Immature natural killer cell (primary cell): ENCODE measurements at regions not wholly inside any gene's neighbourhood (a gene's known extent, or its start where the extent isn't known, plus 50 kb on each side); places are given as distances from the start of the nearest gene placed in this dataset.

Experiments used
- DNase-seq, 3 donors: peaks; one replicate each; pipeline ENCODE4 v3.0.0; 2022; ENCODE audit warnings: mixed read lengths in 1 of 3
- H3K27ac Mint-ChIP-seq, 6 donors: one replicate each; pipeline ENCODE4 v1.8.0; 2020; ENCODE audit warnings: mixed read lengths in 6 of 6, mild to moderate bottlenecking in 5 of 6, inconsistent platforms in 4 of 6, moderate library complexity in 3 of 6
- H3K27me3 Mint-ChIP-seq, 3 donors: one replicate each; pipeline ENCODE4 v1.8.0; 2020 to 2021; ENCODE audit warnings: low read depth in 3 of 3, mild to moderate bottlenecking in 3 of 3, mixed read lengths in 3 of 3, moderate library complexity in 3 of 3, inconsistent platforms in 1 of 3
- H3K36me3 Mint-ChIP-seq, 3 donors: one replicate each; pipeline ENCODE4 v1.8.0; 2020; ENCODE audit warnings: mixed read lengths in 3 of 3, inconsistent platforms in 2 of 3, mild to moderate bottlenecking in 2 of 3
- H3K4me1 Mint-ChIP-seq, 2 donors: one replicate each; pipeline ENCODE4 v1.8.0; 2020; ENCODE audit warnings: inconsistent platforms in 2 of 2, mild to moderate bottlenecking in 2 of 2, mixed read lengths in 2 of 2, moderate library complexity in 1 of 2
- H3K4me3 Mint-ChIP-seq, 5 donors: one replicate each; pipeline ENCODE4 v1.8.0; 2020; ENCODE audit warnings: mild to moderate bottlenecking in 5 of 5, mixed read lengths in 5 of 5, inconsistent platforms in 3 of 5, moderate library complexity in 3 of 5
- H3K9me3 Mint-ChIP-seq, 6 donors: one replicate each; pipeline ENCODE4 v1.8.0; 2020; ENCODE audit warnings: mild to moderate bottlenecking in 6 of 6, mixed read lengths in 6 of 6, inconsistent platforms in 4 of 6, moderate library complexity in 3 of 6

DNA sequence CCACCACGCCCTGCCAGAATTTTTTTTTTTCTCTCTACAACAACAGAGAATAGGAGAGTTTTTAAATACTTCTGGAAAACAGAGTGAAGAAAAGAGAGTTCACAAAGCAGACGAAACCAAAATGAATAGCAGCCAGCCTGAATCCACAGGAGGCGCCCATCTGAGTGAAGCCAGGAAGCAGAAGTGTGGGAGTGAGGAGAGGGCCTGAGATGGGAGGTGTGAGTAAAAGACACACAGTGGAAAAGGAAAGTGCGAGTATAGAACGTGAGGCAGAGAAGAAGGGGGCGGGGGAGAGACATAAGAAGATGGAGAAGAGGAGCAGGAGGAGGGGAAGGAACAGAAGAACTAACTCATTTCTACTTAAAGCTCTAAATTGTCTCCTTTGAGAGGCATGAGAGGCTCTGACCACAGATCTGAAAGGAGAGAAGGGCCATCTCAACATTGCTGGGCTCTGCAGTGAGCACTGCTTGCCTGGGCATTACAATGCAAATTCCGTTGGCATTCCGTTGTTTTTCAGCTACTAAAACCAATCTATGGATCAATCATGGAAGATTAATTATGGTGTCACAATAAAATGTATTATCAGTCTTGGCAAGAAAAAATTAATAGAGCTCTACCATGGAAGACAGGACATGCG lies 140.1 kb upstream of the CPSF6 start:
- Mint-ChIP-seq H3K27me3 (peaks cover 0 to 2% (median 1%) of the 10 kb centered on the region in 3 donors), H3K36me3 (no peaks in the 10 kb centered on the region), H3K27ac (no peak overlapping the region), H3K4me1 (no peaks in the 10 kb centered on the region), H3K4me3 (no peak overlapping the region), H3K9me3 (no peaks in the 10 kb centered on the region)
- DNase-seq: no peak

- H3K27ac Mint-ChIP-seq: no peak overlapping the region
- peaks cover 0 to 2% (median 1%) of the 10 kb centered on the region in 3 donors for H3K27me3 Mint-ChIP-seq
- no peaks in the 10 kb centered on the region for H3K36me3 Mint-ChIP-seq
- no peak overlapping the region for H3K4me3 Mint-ChIP-seq
- no peaks in the 10 kb centered on the region for H3K9me3 Mint-ChIP-seq
- no peaks in the 10 kb centered on the region for H3K4me1 Mint-ChIP-seq
- no peak for DNase-seq
Measured at GRCh38 chr12:69101505-69101904, 137.9 kb upstream of the CPSF6 start.

DNA sequence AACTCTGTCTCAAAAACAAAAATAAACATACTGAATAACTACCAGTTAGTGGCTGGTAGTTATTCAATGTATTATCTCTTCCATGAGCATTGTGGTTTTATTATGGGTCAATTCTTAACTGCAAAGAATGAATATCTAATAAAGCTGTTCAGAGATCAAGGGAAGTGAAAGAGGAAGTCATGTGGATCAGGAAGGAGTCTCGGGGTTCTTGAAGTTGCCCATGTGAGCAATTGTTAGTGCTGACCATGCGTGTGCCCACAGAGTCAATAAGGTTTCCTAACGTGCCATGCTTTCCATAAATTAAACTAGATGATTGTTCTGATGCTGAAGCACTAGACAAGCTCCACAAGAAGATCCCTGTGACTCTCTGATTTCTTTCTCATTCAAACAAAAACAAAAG lies 136.5 kb upstream of the CPSF6 start:
- H3K27ac Mint-ChIP-seq: no peak overlapping the region
- H3K4me3 Mint-ChIP-seq: no peak overlapping the region
- peaks cover 0 to 2% (median 1%) of the 10 kb centered on the region in 3 donors for H3K27me3 Mint-ChIP-seq
- H3K4me1 Mint-ChIP-seq: no peaks in the 10 kb centered on the region
- DNase-seq: no peak
- H3K9me3 Mint-ChIP-seq: no peaks in the 10 kb centered on the region
- no peaks in the 10 kb centered on the region for H3K36me3 Mint-ChIP-seq

- Mint-ChIP-seq H3K27ac (no peak overlapping the region), H3K27me3 (peaks cover 0 to 10% (median 0%) of the 10 kb centered on the region in 3 donors), H3K9me3 (no peaks in the 10 kb centered on the region), H3K4me1 (no peaks in the 10 kb centered on the region), H3K36me3 (no peaks in the 10 kb centered on the region), H3K4me3 (no peak overlapping the region)
- DNase-seq: no peak
Measured at GRCh38 chr12:69105101-69105962, 134.0 kb upstream of the CPSF6 start.

GRCh38 chr12:69106482-69107118 lies 132.8 kb upstream of the CPSF6 start:
- Mint-ChIP-seq H3K4me3 (no peak overlapping the region), H3K36me3 (no peaks in the 10 kb centered on the region), H3K27me3 (peaks cover 0 to 11% (median 0%) of the 10 kb centered on the region in 3 donors), H3K9me3 (no peaks in the 10 kb centered on the region), H3K27ac (no peak overlapping the region), H3K4me1 (no peaks in the 10 kb centered on the region)
- DNase-seq: no peak

DNA sequence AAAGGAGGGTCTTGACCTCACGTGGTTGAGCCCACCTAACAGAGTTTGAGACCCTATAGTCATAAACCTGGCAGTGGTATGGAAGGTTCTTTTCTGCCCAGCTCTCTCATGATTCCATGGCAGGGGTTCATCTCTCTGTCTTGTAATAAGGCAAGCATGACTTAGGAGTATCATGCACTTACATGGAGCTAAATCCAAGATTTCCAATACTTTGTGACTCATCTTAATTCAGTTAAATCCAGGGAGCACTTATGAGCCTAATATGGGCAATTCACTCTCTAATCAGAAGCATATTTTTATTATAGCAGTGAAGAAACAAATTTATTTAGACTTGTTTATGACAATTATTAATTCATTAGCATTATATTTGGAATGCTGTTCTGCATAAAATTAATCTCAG lies 131.8 kb upstream of the CPSF6 start:
- Mint-ChIP-seq H3K4me1 (no peaks in the 10 kb centered on the region), H3K36me3 (no peaks in the 10 kb centered on the region), H3K27me3 (peaks cover 0 to 12% (median under 1%) of the 10 kb centered on the region in 3 donors), H3K27ac (no peak overlapping the region), H3K4me3 (no peak overlapping the region), H3K9me3 (no peaks in the 10 kb centered on the region)
- DNase-seq: no peak

GRCh38 chr12:69108037-69108436 lies 131.3 kb upstream of the CPSF6 start:
- no peak overlapping the region for H3K27ac Mint-ChIP-seq
- H3K27me3 Mint-ChIP-seq: peaks cover 0 to 13% (median 2%) of the 10 kb centered on the region in 3 donors

GRCh38 chr12:69112616-69113015 lies 126.8 kb upstream of the CPSF6 start:
- no peak overlapping the region for H3K27ac Mint-ChIP-seq
- H3K9me3 Mint-ChIP-seq: no peaks in the 10 kb centered on the region
- H3K27me3 Mint-ChIP-seq: peaks cover 1 to 13% (median 5%) of the 10 kb centered on the region in 3 donors
- H3K4me1 Mint-ChIP-seq: no peaks in the 10 kb centered on the region
- H3K36me3 Mint-ChIP-seq: no peaks in the 10 kb centered on the region
- H3K4me3 Mint-ChIP-seq: no peak overlapping the region
- no peak for DNase-seq

More at GRCh38 chr12:69108037-69108436, 131.3 kb upstream of the CPSF6 start:
- DNase-seq: no peak
- H3K9me3 Mint-ChIP-seq: no peaks in the 10 kb centered on the region
- H3K4me1 Mint-ChIP-seq: no peaks in the 10 kb centered on the region
- H3K36me3 Mint-ChIP-seq: no peaks in the 10 kb centered on the region
- no peak overlapping the region for H3K4me3 Mint-ChIP-seq

GRCh38 chr12:69115099-69115498 lies 124.3 kb upstream of the CPSF6 start:
- Mint-ChIP-seq H3K27ac (no peak overlapping the region), H3K9me3 (no peaks in the 10 kb centered on the region), H3K4me3 (no peak overlapping the region), H3K36me3 (no peaks in the 10 kb centered on the region), H3K27me3 (peaks cover 1 to 5% (median 5%) of the 10 kb centered on the region in 3 donors), H3K4me1 (no peaks in the 10 kb centered on the region)
- DNase-seq: no peak

GRCh38 chr12:69115951-69116350 lies 123.4 kb upstream of the CPSF6 start:
- Mint-ChIP-seq H3K27me3 (peaks cover 1 to 5% (median 2%) of the 10 kb centered on the region in 3 donors), H3K4me1 (no peaks in the 10 kb centered on the region), H3K36me3 (no peaks in the 10 kb centered on the region), H3K4me3 (no peak overlapping the region), H3K9me3 (no peaks in the 10 kb centered on the region), H3K27ac (no peak overlapping the region)
- DNase-seq: no peak

DNA sequence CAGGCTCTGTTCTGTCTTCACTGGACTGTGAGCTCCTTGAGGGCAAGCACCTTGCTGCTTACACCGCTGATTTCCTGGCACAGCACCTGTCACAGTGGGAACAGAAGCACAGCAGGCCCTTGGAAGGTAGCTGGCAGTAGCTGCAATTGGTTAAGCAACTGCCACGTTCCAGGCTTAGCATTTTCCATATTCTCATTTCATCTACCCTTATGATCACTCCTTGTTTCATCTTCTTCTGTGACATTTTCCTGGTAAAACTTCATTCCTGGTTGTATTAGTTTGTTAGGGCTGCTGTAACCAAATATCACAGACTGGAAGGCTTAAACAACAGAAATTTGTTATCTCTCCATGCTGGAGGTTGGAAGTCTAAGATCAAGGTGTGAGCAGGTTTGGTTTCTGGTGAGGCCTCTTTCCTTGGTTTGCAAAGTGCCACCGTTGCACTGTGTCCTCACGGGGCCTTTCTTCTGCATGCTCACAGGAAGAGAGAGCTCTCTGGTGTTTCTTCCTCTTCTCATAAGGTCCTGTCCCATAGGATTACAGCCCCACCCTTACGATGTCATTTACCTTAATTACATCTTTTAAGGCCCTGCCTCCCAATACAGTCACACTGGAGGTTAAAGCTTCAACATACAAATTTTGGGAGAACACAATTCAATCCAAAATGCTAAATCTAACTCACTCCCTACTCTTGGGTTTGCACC lies 121.7 kb upstream of the CPSF6 start:
- no peak for DNase-seq
- peaks cover 0 to 4% (median 3%) of the 10 kb centered on the region in 3 donors for H3K27me3 Mint-ChIP-seq
- no peak overlapping the region for H3K4me3 Mint-ChIP-seq
- no peaks in the 10 kb centered on the region for H3K36me3 Mint-ChIP-seq
- H3K4me1 Mint-ChIP-seq: no peaks in the 10 kb centered on the region
- H3K9me3 Mint-ChIP-seq: no peaks in the 10 kb centered on the region
- H3K27ac Mint-ChIP-seq: no peak overlapping the region

GRCh38 chr12:69118516-69118915 lies 120.9 kb upstream of the CPSF6 start:
- Mint-ChIP-seq H3K9me3 (no peaks in the 10 kb centered on the region), H3K27me3 (peaks cover 2 to 4% (median 3%) of the 10 kb centered on the region in 3 donors), H3K4me1 (no peaks in the 10 kb centered on the region), H3K4me3 (no peak overlapping the region), H3K27ac (no peak overlapping the region), H3K36me3 (no peaks in the 10 kb centered on the region)
- no peak for DNase-seq

GRCh38 chr12:69119770-69120169 lies 119.6 kb upstream of the CPSF6 start:
- Mint-ChIP-seq H3K27me3 (peaks cover 2 to 4% (median 2%) of the 10 kb centered on the region in 3 donors), H3K27ac (no peak overlapping the region), H3K9me3 (no peaks in the 10 kb centered on the region), H3K4me1 (no peaks in the 10 kb centered on the region), H3K4me3 (no peak overlapping the region), H3K36me3 (no peaks in the 10 kb centered on the region)
- DNase-seq: no peak

DNA sequence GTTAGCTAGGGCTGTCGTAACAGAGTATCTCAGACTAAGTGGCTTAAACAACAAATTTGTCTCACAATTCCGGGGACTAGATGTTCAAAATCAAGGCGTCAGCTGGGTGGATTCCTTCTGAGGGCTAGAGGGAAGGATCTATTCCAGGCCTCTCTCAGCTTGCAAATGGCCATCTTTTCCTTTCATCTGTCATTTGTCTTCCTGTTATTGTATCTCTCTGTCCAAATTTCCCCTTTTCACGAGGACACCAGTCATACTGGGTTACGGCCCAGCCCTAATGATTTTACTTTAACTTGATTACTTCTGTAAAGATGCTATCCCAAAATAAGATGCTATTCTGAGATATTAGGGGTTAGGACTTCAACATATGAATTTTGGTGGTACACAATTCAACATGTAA lies 119.0 kb upstream of the CPSF6 start:
- Mint-ChIP-seq H3K27me3 (peaks cover 2% of the 10 kb centered on the region in 3 donors), H3K4me3 (no peak overlapping the region), H3K4me1 (no peaks in the 10 kb centered on the region), H3K36me3 (no peaks in the 10 kb centered on the region), H3K9me3 (no peaks in the 10 kb centered on the region), H3K27ac (no peak overlapping the region)
- DNase-seq: no peak
